ENCODE measurements at regions not wholly inside any gene's neighbourhood (a gene's known extent, or its start where the extent isn't known, plus 50 kb on each side); places are given as distances from the start of the nearest gene placed in this dataset.

- H3K18ac ChIP-seq (ENCODE audit: extremely low read depth, low read length): no peak overlapping the region
- no peak overlapping the region for H4K91ac ChIP-seq (replicated peaks; ENCODE audit: insufficient read length, low read length)
- no peak overlapping the region for H3K27ac ChIP-seq (ENCODE audit: low read depth, low read length)
- no peak overlapping the region for H2BK5ac ChIP-seq (ENCODE audit: low read depth, low read length)
- DNase-seq (ENCODE audit: low read depth in 1 of 2, low spot score in 2 of 2) (no peak), FAIRE-seq (no peak)
- no peaks in the 10 kb centered on the region for H4K20me1 ChIP-seq (replicated peaks in 1 of 2; ENCODE audit: control insufficient read depth in 1 of 2, insufficient read depth in 2 of 2, low read length in 2 of 2)
- H3K23me2 ChIP-seq (ENCODE audit: low read depth, low read length): no peaks in the 10 kb centered on the region
- TF ChIP-seq CHD1 (IDR thresholded peaks at IDR 0.05; ENCODE audit: low read depth, low read length): no peak
- no peak for TF ChIP-seq BACH1 (IDR thresholded peaks at IDR 0.05; ENCODE audit: low read length)
- no peak for TF ChIP-seq RFX5 (IDR thresholded peaks at IDR 0.05; ENCODE audit: borderline replicate concordance, low read depth, low read length)
- no peak for TF ChIP-seq ATF3 (IDR thresholded peaks at IDR 0.05; ENCODE audit: insufficient read depth, low read depth, low read length)
- TF ChIP-seq POLR2AphosphoS5 (IDR thresholded peaks at IDR 0.05; ENCODE audit: low read depth, low read length): no peak
- no peak for TF ChIP-seq SUZ12 (IDR thresholded peaks at IDR 0.05; ENCODE audit: low read length)
- TF ChIP-seq CBX5 (IDR thresholded peaks at IDR 0.05; ENCODE audit: low read depth, low read length): no peak
- no peak for TF ChIP-seq EGR1 (IDR thresholded peaks at IDR 0.05; ENCODE audit: borderline replicate concordance, low read depth, low read length)
- H2AK5ac ChIP-seq (ENCODE audit: low read depth, low read length): no peak overlapping the region
- H2BK15ac ChIP-seq (ENCODE audit: low read length): no peak overlapping the region
- no peak overlapping the region for H3K56ac ChIP-seq (replicated peaks; ENCODE audit: insufficient read length, low read depth, low read length)
- no peak overlapping the region for H3K23ac ChIP-seq (ENCODE audit: insufficient read length)
- H3K4me3 ChIP-seq (ENCODE audit: extremely low read depth in 1 of 4, insufficient read depth in 2 of 4, low read depth in 3 of 4, low read length in 4 of 4): no peak overlapping the region
- H3K27me3 ChIP-seq (replicated peaks in 1 of 4; ENCODE audit: control insufficient read depth in 3 of 4, extremely low read depth in 1 of 4, insufficient read depth in 3 of 4, low read length in 3 of 4): no peaks in the 10 kb centered on the region
- ChIA-PET POLR2A (ENCODE audit: partially characterized antibody) (no interaction called here), CTCF (ENCODE audit: partially characterized antibody) (no interaction called here)
- H3K79me2 ChIP-seq (ENCODE audit: control insufficient read depth in 1 of 2, insufficient read depth in 2 of 2, low read length in 2 of 2): no peaks in the 10 kb centered on the region
- no peaks in the 10 kb centered on the region for H3K79me1 ChIP-seq (ENCODE audit: low read depth, low read length)
- no peaks in the 10 kb centered on the region for H3K9me3 ChIP-seq (ENCODE audit: insufficient read depth in 2 of 2, low read depth in 1 of 2, low read length in 1 of 2)
- no peaks in the 10 kb centered on the region for H3K4me1 ChIP-seq (replicated peaks in 1 of 4; ENCODE audit: control insufficient read depth in 3 of 4, insufficient read depth in 4 of 4, low read length in 3 of 4)
- 90% methylated on average over 5 of the region's 5 CpGs; no CpG with 5 or more reads in 1 of the 2 experiments for WGBS, 2 experiments (ENCODE audit: extremely low coverage in 1 of 2, insufficient coverage in 1 of 2, insufficient read length in 1 of 2, insufficient replicate concordance in 2 of 2, low coverage in 1 of 2, low lambda C conversion rate in 2 of 2, missing lambda C conversion rate in 1 of 2)
- H2AFZ ChIP-seq (ENCODE audit: low read length): no peak overlapping the region
- H4K5ac ChIP-seq (ENCODE audit: insufficient read length, low read depth, low read length): no peak overlapping the region
- H2BK120ac ChIP-seq (replicated peaks; ENCODE audit: low read depth, low read length): no peak overlapping the region
- H3K4ac ChIP-seq (replicated peaks; ENCODE audit: insufficient read length, low read depth, low read length): no peak overlapping the region
- H2BK12ac ChIP-seq (ENCODE audit: low read depth, low read length): no peak overlapping the region
- H3K14ac ChIP-seq (ENCODE audit: insufficient read length): no peak overlapping the region
- H3K4me2 ChIP-seq (ENCODE audit: insufficient read depth in 1 of 2, low read depth in 2 of 2, low read length in 2 of 2): no peak overlapping the region
- H4K8ac ChIP-seq (ENCODE audit: extremely low read depth, insufficient read depth, low read length): no peak overlapping the region
- H2BK20ac ChIP-seq (ENCODE audit: low read length): no peak overlapping the region
- no peak overlapping the region for H3K9ac ChIP-seq (replicated peaks in 1 of 4; ENCODE audit: extremely low read depth in 1 of 4, low read depth in 3 of 4, low read length in 3 of 4)
- H3K36me3 ChIP-seq (ENCODE audit: control insufficient read depth in 2 of 4, insufficient read depth in 4 of 4, low read length in 3 of 4): no peaks in the 10 kb centered on the region
Measured at GRCh38 chr10:117603726-117604125, 61.2 kb downstream of the EMX2 start.

All from H1 (cell line).